Calu3 (cell line): ENCODE measurements at regions not wholly inside any gene's neighbourhood (a gene's known extent, or its start where the extent isn't known, plus 50 kb on each side); places are given as distances from the start of the nearest gene placed in this dataset.

ENCODE experiments used
- BruUV-seq: library from RNA; stranded (reverse); fragments of 400-500 nt; replicated peaks from 2 replicates; lab custom pipeline; 2021; lab: Mats Ljungman, UMichigan
- CTCF ChIA-PET: fragments of 300-600 bp; sonication (Branson Sonifier 250); formaldehyde crosslinking; loops from one replicate; lab custom pipeline; 2022; ENCODE audit warnings: antibody characterized with exemption; lab: Charles Lee
- DNase-seq: peaks from one replicate; pipeline ENCODE4 v3.0.0; 2022
- H3K27ac Mint-ChIP-seq: one replicate; pipeline ENCODE4 v1.8.0; 2022; ENCODE audit warnings: mixed read lengths; ENCODE audit not compliant: unreplicated experiment
- H3K27me3 Mint-ChIP-seq: one replicate; pipeline ENCODE4 v1.8.0; 2022; ENCODE audit warnings: mixed read lengths; ENCODE audit not compliant: unreplicated experiment
- H3K36me3 Mint-ChIP-seq: one replicate; pipeline ENCODE4 v1.8.0; 2022; ENCODE audit warnings: mild to moderate bottlenecking, moderate library complexity, mixed read lengths; ENCODE audit not compliant: insufficient read depth, unreplicated experiment
- H3K4me1 Mint-ChIP-seq: one replicate; pipeline ENCODE4 v1.8.0; 2022; ENCODE audit warnings: mild to moderate bottlenecking, low read depth, mixed read lengths; ENCODE audit not compliant: unreplicated experiment
- H3K4me3 Mint-ChIP-seq: one replicate; pipeline ENCODE4 v1.8.0; 2022; ENCODE audit warnings: mild to moderate bottlenecking, low read depth, moderate library complexity, mixed read lengths; ENCODE audit not compliant: unreplicated experiment
- H3K9me3 Mint-ChIP-seq: one replicate; pipeline ENCODE4 v1.8.0; 2022; ENCODE audit warnings: low read depth, mixed read lengths; ENCODE audit not compliant: unreplicated experiment
- intact Hi-C: fragments of 100-400 bp; cut with micrococcal nuclease; formaldehyde crosslinking; loops from one replicate; pipeline ENCODE4 v1.10.0; 2022; ENCODE audit not compliant: unreplicated experiment
- TF ChIP-seq, protein P1 (sequence below): fragments of 200-600 bp; IDR thresholded peaks from one replicate; pipeline ENCODE4 v1.8.0; 2022; ENCODE audit warnings: antibody characterized with exemption; ENCODE audit not compliant: unreplicated experiment

- CTCF ChIA-PET: no interaction called here
- Mint-ChIP-seq H3K4me3 (no peak overlapping the region), H3K36me3 (no peaks in the 10 kb centered on the region), H3K27ac (no peak overlapping the region), H3K9me3 (no peaks in the 10 kb centered on the region), H3K27me3 (peaks cover 79% of the 10 kb centered on the region), H3K4me1 (no peaks in the 10 kb centered on the region)
- no TSS peak for BruUV-seq
- no peak for DNase-seq
- TF ChIP-seq, protein P1, sequence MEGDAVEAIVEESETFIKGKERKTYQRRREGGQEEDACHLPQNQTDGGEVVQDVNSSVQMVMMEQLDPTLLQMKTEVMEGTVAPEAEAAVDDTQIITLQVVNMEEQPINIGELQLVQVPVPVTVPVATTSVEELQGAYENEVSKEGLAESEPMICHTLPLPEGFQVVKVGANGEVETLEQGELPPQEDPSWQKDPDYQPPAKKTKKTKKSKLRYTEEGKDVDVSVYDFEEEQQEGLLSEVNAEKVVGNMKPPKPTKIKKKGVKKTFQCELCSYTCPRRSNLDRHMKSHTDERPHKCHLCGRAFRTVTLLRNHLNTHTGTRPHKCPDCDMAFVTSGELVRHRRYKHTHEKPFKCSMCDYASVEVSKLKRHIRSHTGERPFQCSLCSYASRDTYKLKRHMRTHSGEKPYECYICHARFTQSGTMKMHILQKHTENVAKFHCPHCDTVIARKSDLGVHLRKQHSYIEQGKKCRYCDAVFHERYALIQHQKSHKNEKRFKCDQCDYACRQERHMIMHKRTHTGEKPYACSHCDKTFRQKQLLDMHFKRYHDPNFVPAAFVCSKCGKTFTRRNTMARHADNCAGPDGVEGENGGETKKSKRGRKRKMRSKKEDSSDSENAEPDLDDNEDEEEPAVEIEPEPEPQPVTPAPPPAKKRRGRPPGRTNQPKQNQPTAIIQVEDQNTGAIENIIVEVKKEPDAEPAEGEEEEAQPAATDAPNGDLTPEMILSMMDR: no peak
- intact Hi-C loops: no loop called here
Observed at GRCh38 chr1:203937678-203938330, 76.4 kb downstream of the SNRPE start.

DNA sequence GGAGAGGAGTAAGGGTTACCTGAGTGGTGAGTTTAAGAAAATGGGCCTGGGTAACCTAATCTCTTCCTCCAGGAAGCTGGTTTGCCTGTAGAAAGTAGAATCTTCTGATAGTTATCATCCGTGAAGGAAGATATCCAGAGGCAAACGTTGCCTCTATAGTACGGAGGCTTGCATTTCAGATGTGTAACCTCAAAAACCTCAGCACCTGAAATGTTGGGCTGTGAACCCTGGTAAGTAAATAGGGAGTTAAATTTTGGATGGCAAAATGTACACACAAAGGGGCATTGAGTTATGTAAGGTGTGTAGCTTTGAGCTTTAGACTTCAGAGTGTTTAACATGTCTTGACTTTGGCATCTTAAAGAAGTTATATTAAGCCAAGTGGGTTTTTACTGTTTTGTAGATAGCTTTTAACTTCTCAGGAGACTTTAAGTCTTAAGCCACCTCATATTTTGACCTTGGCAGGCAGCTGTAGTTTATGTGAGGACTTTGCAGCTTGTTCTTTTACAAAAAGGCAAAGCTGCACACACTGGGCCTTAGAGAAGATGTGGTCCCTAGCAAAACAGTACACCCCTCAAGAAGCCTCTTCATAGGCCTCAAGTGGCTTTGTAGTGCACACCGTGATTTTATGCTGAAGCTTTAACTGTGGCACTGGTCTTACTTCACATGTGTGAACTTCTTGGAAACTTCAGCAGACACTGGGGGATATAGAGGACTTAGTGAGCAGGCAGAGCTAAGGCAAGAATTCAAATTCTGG is 83.4 kb downstream of the SNRPE start:
- no TSS peak for BruUV-seq
- H3K27me3 Mint-ChIP-seq: peaks cover 37% of the 10 kb centered on the region
- no peak overlapping the region for H3K27ac Mint-ChIP-seq
- H3K4me1 Mint-ChIP-seq: no peaks in the 10 kb centered on the region
- CTCF ChIA-PET: no interaction called here
- no peaks in the 10 kb centered on the region for H3K9me3 Mint-ChIP-seq
- intact Hi-C loops: loop anchor here (10.0 kb wide), 1 partner anchor 60 kb away; no protein-coding TSS in a partner anchor
- no peak overlapping the region for H3K4me3 Mint-ChIP-seq
- TF ChIP-seq, protein P1: no peak
- H3K36me3 Mint-ChIP-seq: no peaks in the 10 kb centered on the region
- DNase-seq: no peak

DNA sequence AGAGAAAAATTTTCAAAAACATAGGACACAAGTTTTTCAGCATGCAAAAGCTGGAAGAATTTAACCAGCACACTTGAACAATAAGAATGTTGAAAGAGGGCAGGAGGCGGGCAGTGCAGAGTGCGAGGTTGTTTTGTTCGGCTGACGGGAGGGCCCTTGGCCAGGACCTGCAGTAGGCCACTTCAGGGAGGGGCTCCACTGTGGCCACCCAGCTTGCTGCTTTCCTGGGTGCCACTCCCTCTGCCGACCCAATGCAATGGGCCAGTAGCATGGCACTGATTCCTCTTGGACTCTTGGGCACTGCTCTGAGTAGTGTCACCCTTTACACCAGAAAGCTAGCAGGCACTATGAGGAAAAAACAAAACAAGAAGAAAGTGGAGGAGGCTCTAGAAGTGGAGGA is 92.9 kb downstream of the SNRPE start:
- no peaks in the 10 kb centered on the region for H3K4me1 Mint-ChIP-seq
- no TSS peak for BruUV-seq
- intact Hi-C loops: no loop called here
- no peaks in the 10 kb centered on the region for H3K36me3 Mint-ChIP-seq
- no peak overlapping the region for H3K4me3 Mint-ChIP-seq
- TF ChIP-seq, protein P1: no peak
- DNase-seq: no peak
- H3K27me3 Mint-ChIP-seq: peaks cover 26% of the 10 kb centered on the region
- CTCF ChIA-PET: no interaction called here
- no peak overlapping the region for H3K27ac Mint-ChIP-seq
- H3K9me3 Mint-ChIP-seq: peaks cover 21% of the 10 kb centered on the region

GRCh38 chr1:203954788-203955552 is 93.6 kb downstream of the SNRPE start:
- Mint-ChIP-seq H3K27me3 (peaks cover 27% of the 10 kb centered on the region), H3K9me3 (peaks cover 21% of the 10 kb centered on the region), H3K36me3 (no peaks in the 10 kb centered on the region), H3K27ac (no peak overlapping the region), H3K4me1 (no peaks in the 10 kb centered on the region), H3K4me3 (no peak overlapping the region)
- intact Hi-C loops: no loop called here
- no peak for DNase-seq
- no TSS peak for BruUV-seq
- TF ChIP-seq, protein P1: no peak
- CTCF ChIA-PET: interaction anchor here (0.7 kb wide), 1 partner anchor 31 kb away, joined by 5 read pairs; no protein-coding TSS in a partner anchor
